GM12891 (cell line): ENCODE measurements at regions not wholly inside any gene's neighbourhood (a gene's known extent, or its start where the extent isn't known, plus 50 kb on each side); places are given as distances from the start of the nearest gene placed in this dataset.

Experiments used
- POLR2A ChIP-seq: IDR thresholded peaks from 2 replicates; pipeline ENCODE4 v1.6.1; 2011; ENCODE audit warnings: low read depth, low read length, control low read depth
- POLR2AphosphoS5 ChIP-seq: IDR thresholded peaks from 2 replicates; pipeline ENCODE4 v1.6.1; 2011; ENCODE audit warnings: low read depth, low read length, control low read depth
- TAF1 ChIP-seq: IDR thresholded peaks from 2 replicates; pipeline ENCODE4 v1.6.1; 2011; ENCODE audit warnings: low read depth, low read length, control low read depth

GRCh38 chr14:25140411-25140810 is 90.5 kb upstream of the STXBP6 start:
- TF ChIP-seq POLR2A (no peak), POLR2AphosphoS5 (no peak), TAF1 (no peak)
